ENCODE measurements at regions not wholly inside any gene's neighbourhood (a gene's known extent, or its start where the extent isn't known, plus 50 kb on each side); places are given as distances from the start of the nearest gene placed in this dataset.
"Not testable (repeated sequence)": the region's sequence is repeated elsewhere in the genome, so short reads cannot be mapped to it uniquely, and the experiment has no call there.

GRCh38 chr6:19939926-19940325, 102.8 kb downstream of the ID4 start:
- not testable (repeated sequence) for TF ChIP-seq CTCF (IDR thresholded peaks at IDR 0.05); REST (IDR thresholded peaks at IDR 0.05; ENCODE audit: insufficient read depth in 1 of 2, low read depth in 2 of 2, low read length in 1 of 2); SIN3A (IDR thresholded peaks at IDR 0.05; ENCODE audit: borderline replicate concordance, insufficient read depth, low read depth, low read length); TCF7L2 (IDR thresholded peaks at IDR 0.05; ENCODE audit: low read depth, low read length); POLR2AphosphoS5 (IDR thresholded peaks at IDR 0.05; ENCODE audit: low read depth, low read length)

Data from Panc1 (cell line).